Prostate gland (tissue), 2 donors: ENCODE measurements at regions not wholly inside any gene's neighbourhood (a gene's known extent, or its start where the extent isn't known, plus 50 kb on each side); places are given as distances from the start of the nearest gene placed in this dataset.

Source experiments
- POLR2A ChIP-seq: fragments of 450-650 bp; IDR thresholded peaks from one replicate; pipeline ENCODE4 v1.6.1; 2016; ENCODE audit warnings: antibody characterized with exemption, mild to moderate bottlenecking
- POLR2AphosphoS5 ChIP-seq: sonication (generic); formaldehyde crosslinking; IDR thresholded peaks from one replicate; pipeline ENCODE4 v1.6.1; 2017; ENCODE audit warnings: antibody characterized with exemption
- TF ChIP-seq, protein P1 (sequence below), 4 experiments: fragments of 200-600 bp in 2 of 4; fragments of 450-650 bp in 2 of 4; sonication (generic) in 2 of 4; IDR thresholded peaks; 1 replicate in 3 of 4; 2 replicates in 1 of 4; pipeline ENCODE4 v1.5.1; 2016 to 2019; ENCODE audit warnings: antibody characterized with exemption in 4 of 4, mild to moderate bottlenecking in 2 of 4, moderate library complexity in 2 of 4

GRCh38 chr3:147654827-147655226 is 245.7 kb downstream of the ZIC1 start:
- TF ChIP-seq, protein P1, sequence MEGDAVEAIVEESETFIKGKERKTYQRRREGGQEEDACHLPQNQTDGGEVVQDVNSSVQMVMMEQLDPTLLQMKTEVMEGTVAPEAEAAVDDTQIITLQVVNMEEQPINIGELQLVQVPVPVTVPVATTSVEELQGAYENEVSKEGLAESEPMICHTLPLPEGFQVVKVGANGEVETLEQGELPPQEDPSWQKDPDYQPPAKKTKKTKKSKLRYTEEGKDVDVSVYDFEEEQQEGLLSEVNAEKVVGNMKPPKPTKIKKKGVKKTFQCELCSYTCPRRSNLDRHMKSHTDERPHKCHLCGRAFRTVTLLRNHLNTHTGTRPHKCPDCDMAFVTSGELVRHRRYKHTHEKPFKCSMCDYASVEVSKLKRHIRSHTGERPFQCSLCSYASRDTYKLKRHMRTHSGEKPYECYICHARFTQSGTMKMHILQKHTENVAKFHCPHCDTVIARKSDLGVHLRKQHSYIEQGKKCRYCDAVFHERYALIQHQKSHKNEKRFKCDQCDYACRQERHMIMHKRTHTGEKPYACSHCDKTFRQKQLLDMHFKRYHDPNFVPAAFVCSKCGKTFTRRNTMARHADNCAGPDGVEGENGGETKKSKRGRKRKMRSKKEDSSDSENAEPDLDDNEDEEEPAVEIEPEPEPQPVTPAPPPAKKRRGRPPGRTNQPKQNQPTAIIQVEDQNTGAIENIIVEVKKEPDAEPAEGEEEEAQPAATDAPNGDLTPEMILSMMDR (IDR thresholded peaks at IDR 0.05) = no peak
- no peak for TF ChIP-seq POLR2AphosphoS5
- no peak for TF ChIP-seq POLR2A
